HL-60 (cell line): ENCODE measurements at regions not wholly inside any gene's neighbourhood (a gene's known extent, or its start where the extent isn't known, plus 50 kb on each side); places are given as distances from the start of the nearest gene placed in this dataset.

Experiments used
- DNase-seq, 2 experiments: peaks; one replicate each; pipeline ENCODE4 v3.0.0-alpha.2; 2010 to 2020; ENCODE audit warnings: low read depth in 1 of 2, low spot score in 1 of 2
- H3K27ac ChIP-seq: fragments of 250-450 bp; sonication (Bioruptor Pico); replicated peaks from 2 replicates; pipeline ENCODE4 v1.5.1; 2020; ENCODE audit warnings: mild to moderate bottlenecking, moderate library complexity
- H3K27me3 ChIP-seq: fragments of 250-450 bp; sonication (Bioruptor Pico); 2 replicates; pipeline ENCODE4 v1.5.1; 2021; ENCODE audit warnings: mild to moderate bottlenecking, moderate library complexity; ENCODE audit not compliant: insufficient read depth, poor library complexity, severe bottlenecking
- H3K4me3 ChIP-seq: replicated peaks from 2 replicates; pipeline ENCODE4 v1.5.1; 2011; ENCODE audit warnings: mild to moderate bottlenecking, control low read depth, low read length; ENCODE audit not compliant: insufficient read depth
- CTCF ChIP-seq: IDR thresholded peaks from one replicate; pipeline ENCODE4 v1.5.1; 2011; ENCODE audit warnings: low read length, control low read depth, inconsistent platforms; ENCODE audit not compliant: insufficient read depth
- GABPA ChIP-seq: IDR thresholded peaks from 2 replicates; pipeline ENCODE4 v1.6.1; 2012; ENCODE audit warnings: low read depth
- POLR2AphosphoS5 ChIP-seq: IDR thresholded peaks from 2 replicates; pipeline ENCODE4 v1.6.1; 2012; ENCODE audit warnings: low read depth
- REST ChIP-seq: IDR thresholded peaks from 2 replicates; pipeline ENCODE4 v1.6.1; 2012; ENCODE audit warnings: low read depth; ENCODE audit not compliant: insufficient replicate concordance
- SPI1 ChIP-seq: IDR thresholded peaks from 2 replicates; pipeline ENCODE4 v1.6.1; 2012; ENCODE audit warnings: low read depth, mild to moderate bottlenecking, borderline replicate concordance

DNA sequence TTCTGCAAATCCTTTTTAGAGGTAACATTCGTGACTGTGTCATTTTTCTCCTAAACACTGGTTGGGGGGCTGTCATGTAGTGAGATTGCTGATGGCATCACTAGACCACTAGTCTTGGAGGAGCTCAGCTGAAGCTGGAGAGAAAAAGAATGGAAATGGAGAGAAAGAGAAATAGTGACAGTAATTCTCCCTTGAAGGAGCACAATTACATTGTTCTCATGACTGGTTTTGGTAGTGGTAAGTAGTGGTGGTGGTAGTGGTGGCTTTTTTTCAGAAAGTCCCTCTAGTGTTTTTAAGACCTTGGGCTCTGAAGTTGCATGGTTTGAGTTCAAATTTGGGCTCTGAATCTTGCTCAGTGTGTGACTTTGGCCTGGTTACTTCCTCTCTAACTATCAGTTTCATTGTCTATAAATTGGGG lies 99.8 kb downstream of the LARP7 start:
- no peak overlapping the region for H3K27ac ChIP-seq
- TF ChIP-seq POLR2AphosphoS5 (no peak), GABPA (no peak), CTCF (no peak), SPI1 (no peak), REST (no peak)
- DNase-seq = no peak

DNA sequence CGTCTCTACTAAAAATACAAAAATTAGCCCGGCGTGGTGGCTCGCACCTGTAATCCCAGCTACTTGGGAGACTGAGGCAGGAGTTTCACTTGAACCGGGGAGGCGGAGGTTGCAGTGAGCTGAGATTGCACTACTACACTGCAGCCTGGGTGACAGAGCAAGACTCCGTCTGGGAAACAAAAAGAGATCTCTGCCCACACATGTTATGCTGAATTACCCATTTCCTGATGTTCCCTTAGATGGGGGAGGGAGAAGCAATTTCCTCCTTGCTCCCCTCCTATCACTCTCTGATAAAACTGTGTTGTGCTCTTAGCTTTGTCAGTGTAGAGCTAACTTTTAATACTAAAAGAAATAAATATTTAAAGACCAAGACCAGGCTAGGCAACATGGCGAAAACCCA lies 102.5 kb downstream of the LARP7 start:
- Histone ChIP-seq H3K27me3 (no peaks in the 10 kb centered on the region), H3K27ac (no peak overlapping the region), H3K4me3 (no peak overlapping the region)
- no peak for DNase-seq
- TF ChIP-seq SPI1 = no peak
- no peak for TF ChIP-seq POLR2AphosphoS5
- no peak for TF ChIP-seq GABPA
- TF ChIP-seq REST = no peak
- TF ChIP-seq CTCF = no peak

More for the DNA sequence above, 99.8 kb downstream of the LARP7 start:
- no peak overlapping the region for H3K4me3 ChIP-seq
- H3K27me3 ChIP-seq = no peaks in the 10 kb centered on the region

DNA sequence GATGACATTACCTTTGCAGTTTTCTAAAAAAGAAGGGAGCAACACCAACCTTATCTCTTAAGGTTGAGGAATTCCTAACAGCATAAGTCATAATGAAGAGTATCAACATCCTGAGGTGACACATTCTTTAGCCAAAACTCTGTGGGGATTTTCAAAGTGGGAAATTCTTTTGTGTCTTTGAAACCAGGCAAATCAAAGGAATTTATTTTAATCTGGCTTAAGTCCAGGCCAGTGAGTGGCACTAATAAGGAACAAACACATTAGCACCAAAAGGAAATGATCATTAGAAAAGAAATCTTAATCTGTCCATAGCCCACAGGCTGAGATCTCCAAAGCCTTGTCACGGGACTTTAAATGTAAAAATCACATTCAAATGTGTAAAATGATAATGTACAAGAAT lies 110.1 kb downstream of the LARP7 start:
- DNase-seq = no peak
- Histone ChIP-seq H3K4me3 (no peak overlapping the region), H3K27ac (no peak overlapping the region), H3K27me3 (no peaks in the 10 kb centered on the region)
- TF ChIP-seq SPI1 (no peak), GABPA (no peak), CTCF (no peak), REST (no peak), POLR2AphosphoS5 (no peak)
